ENCODE measurements at regions not wholly inside any gene's neighbourhood (a gene's known extent, or its start where the extent isn't known, plus 50 kb on each side); places are given as distances from the start of the nearest gene placed in this dataset.

GRCh38 chr5:120769312-120769872 is 305.3 kb downstream of the PRR16 start:
- no peak for TF ChIP-seq EZH2 (IDR thresholded peaks at IDR 0.05; ENCODE audit: low read depth)
- TF ChIP-seq, protein P1, sequence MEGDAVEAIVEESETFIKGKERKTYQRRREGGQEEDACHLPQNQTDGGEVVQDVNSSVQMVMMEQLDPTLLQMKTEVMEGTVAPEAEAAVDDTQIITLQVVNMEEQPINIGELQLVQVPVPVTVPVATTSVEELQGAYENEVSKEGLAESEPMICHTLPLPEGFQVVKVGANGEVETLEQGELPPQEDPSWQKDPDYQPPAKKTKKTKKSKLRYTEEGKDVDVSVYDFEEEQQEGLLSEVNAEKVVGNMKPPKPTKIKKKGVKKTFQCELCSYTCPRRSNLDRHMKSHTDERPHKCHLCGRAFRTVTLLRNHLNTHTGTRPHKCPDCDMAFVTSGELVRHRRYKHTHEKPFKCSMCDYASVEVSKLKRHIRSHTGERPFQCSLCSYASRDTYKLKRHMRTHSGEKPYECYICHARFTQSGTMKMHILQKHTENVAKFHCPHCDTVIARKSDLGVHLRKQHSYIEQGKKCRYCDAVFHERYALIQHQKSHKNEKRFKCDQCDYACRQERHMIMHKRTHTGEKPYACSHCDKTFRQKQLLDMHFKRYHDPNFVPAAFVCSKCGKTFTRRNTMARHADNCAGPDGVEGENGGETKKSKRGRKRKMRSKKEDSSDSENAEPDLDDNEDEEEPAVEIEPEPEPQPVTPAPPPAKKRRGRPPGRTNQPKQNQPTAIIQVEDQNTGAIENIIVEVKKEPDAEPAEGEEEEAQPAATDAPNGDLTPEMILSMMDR (conservative IDR thresholded peaks at IDR 0.05), result no peak
